ENCODE measurements at regions not wholly inside any gene's neighbourhood (a gene's known extent, or its start where the extent isn't known, plus 50 kb on each side); places are given as distances from the start of the nearest gene placed in this dataset.
A peak's percentile ranks its signal among the peaks of the same experiment; 100 is the strongest.

DNA sequence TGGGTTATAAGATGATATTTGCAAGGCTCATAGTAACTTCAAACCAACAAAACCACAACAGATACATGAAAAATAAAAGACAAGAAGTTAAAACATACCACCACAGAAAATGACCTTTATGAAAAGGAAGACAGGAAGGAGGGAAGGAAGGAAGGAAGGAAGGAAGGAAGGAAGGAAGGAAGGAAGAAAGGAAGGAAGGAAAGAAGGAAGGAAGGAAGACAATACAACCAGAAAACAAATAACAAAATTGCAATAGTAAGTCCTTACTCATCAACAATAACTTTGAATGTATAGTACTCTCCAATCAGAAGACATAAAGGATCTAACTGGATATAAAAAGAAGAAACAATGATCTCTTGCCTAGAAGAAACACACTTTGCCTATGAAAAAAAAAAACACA lies 287.4 kb upstream of the DCBLD2 start:
- FAIRE-seq = no peak
- no peak for DNase-seq (ENCODE audit: insufficient read length, low spot score)
- TF ChIP-seq POU2F2 (IDR thresholded peaks at IDR 0.05; ENCODE audit: low read depth, low read length) (no peak), POLR2A (IDR thresholded peaks at IDR 0.05; ENCODE audit: low read depth, low read length) (no peak), SPI1 (IDR thresholded peaks at IDR 0.05; ENCODE audit: low read depth, low read length) (no peak), PAX5 (IDR thresholded peaks at IDR 0.05; ENCODE audit: insufficient read depth, low read length, severe bottlenecking) (no peak), TAF1 (IDR thresholded peaks at IDR 0.05; ENCODE audit: low read depth, low read length) (no peak), POLR2AphosphoS5 (IDR thresholded peaks at IDR 0.05; ENCODE audit: low read depth, low read length) (no peak)

DNA sequence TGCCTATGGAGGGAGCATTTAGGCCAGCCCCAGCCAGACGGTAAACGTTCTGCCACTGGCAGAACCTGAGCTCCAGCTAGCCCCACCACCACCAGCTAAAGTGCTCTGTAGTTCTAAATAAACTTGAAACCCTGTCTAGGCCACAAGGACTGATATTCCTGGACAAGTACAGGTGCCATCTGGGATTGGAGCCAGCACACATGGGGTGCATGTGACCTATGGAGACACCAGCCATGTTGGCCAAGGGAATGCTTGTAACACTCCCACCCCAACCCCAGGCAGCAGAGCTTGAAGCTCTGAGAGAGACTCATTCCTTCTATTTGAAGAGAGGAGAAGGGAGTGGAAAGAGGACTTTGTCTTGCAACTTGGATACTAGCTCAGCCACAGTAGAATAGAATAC lies 284.5 kb upstream of the DCBLD2 start:
- DNase-seq (ENCODE audit: insufficient read length, low spot score) (no peak), FAIRE-seq (no peak)
- no peak for TF ChIP-seq PAX5 (IDR thresholded peaks at IDR 0.05; ENCODE audit: insufficient read depth, low read length, severe bottlenecking)
- TF ChIP-seq POU2F2 (IDR thresholded peaks at IDR 0.05; ENCODE audit: low read depth, low read length) = no peak
- no peak for TF ChIP-seq TAF1 (IDR thresholded peaks at IDR 0.05; ENCODE audit: low read depth, low read length)
- no peak for TF ChIP-seq SPI1 (IDR thresholded peaks at IDR 0.05; ENCODE audit: low read depth, low read length)
- no peak for TF ChIP-seq POLR2AphosphoS5 (IDR thresholded peaks at IDR 0.05; ENCODE audit: low read depth, low read length)
- no peak for TF ChIP-seq POLR2A (IDR thresholded peaks at IDR 0.05; ENCODE audit: low read depth, low read length)

DNA sequence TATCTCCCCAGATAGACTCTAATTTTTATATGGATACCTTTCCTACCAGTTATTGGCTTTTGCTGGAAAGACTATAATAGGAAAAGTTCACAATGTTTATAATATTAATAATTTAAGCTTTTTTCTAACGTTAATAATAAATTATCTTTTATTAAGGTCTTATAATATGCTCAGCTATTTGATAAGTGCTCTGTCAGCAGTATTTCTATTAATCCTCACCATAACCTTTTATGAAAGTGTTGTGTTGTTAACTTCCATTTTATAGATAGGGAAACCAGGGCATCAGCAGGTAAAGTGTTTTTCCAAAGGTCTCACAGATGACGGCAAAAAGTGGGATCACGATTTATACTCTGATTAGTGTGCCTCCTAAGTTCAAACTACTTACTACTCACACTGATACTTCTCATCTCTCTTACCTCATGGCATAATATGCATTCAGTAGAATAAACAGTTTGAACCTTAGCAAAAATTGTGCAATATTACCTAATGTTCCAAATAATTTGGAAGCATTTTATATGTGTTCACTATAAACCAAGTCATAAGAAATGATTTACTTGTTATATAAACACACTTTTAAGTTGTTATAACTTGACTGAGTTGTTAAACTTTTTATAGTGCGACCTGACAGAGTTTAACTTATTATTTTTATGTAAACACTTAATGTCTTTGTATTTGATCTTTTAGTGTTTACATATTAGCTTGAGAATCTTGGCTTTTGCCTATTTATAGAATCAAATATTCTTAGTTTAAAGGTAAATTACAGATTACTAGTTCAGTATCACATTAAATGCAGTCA lies 274.9 kb upstream of the DCBLD2 start:
- FAIRE-seq = no peak
- TF ChIP-seq PAX5 (IDR thresholded peaks at IDR 0.05; ENCODE audit: insufficient read depth, low read length, severe bottlenecking) (no peak), SPI1 (IDR thresholded peaks at IDR 0.05; ENCODE audit: low read depth, low read length) (no peak), TAF1 (IDR thresholded peaks at IDR 0.05; ENCODE audit: low read depth, low read length) (no peak), POU2F2 (IDR thresholded peaks at IDR 0.05; ENCODE audit: low read depth, low read length) (no peak), POLR2AphosphoS5 (IDR thresholded peaks at IDR 0.05; ENCODE audit: low read depth, low read length) (no peak), POLR2A (IDR thresholded peaks at IDR 0.05; ENCODE audit: low read depth, low read length) (no peak)
- DNase-seq (ENCODE audit: insufficient read length, low spot score) = no peak

GRCh38 chr3:99175276-99175812 lies 273.8 kb upstream of the DCBLD2 start:
- TF ChIP-seq POLR2AphosphoS5 (IDR thresholded peaks at IDR 0.05; ENCODE audit: low read depth, low read length) = no peak
- DNase-seq (ENCODE audit: insufficient read length, low spot score) (no peak), FAIRE-seq (no peak)

- peak; percentile 3 for DNase-seq (ENCODE audit: insufficient read length, low spot score)
- TF ChIP-seq SPI1 (IDR thresholded peaks at IDR 0.05; ENCODE audit: low read depth, low read length) = no peak
- TF ChIP-seq POU2F2 (IDR thresholded peaks at IDR 0.05; ENCODE audit: low read depth, low read length) = no peak
- TF ChIP-seq POLR2A (IDR thresholded peaks at IDR 0.05; ENCODE audit: low read depth, low read length) = no peak
- no peak for TF ChIP-seq POLR2AphosphoS5 (IDR thresholded peaks at IDR 0.05; ENCODE audit: low read depth, low read length)
- peak; percentile 47 for FAIRE-seq
Observed at GRCh38 chr3:99172736-99173657, 271.5 kb upstream of the DCBLD2 start.

GRCh38 chr3:99171800-99172199 lies 270.3 kb upstream of the DCBLD2 start:
- no peak for FAIRE-seq

DNA sequence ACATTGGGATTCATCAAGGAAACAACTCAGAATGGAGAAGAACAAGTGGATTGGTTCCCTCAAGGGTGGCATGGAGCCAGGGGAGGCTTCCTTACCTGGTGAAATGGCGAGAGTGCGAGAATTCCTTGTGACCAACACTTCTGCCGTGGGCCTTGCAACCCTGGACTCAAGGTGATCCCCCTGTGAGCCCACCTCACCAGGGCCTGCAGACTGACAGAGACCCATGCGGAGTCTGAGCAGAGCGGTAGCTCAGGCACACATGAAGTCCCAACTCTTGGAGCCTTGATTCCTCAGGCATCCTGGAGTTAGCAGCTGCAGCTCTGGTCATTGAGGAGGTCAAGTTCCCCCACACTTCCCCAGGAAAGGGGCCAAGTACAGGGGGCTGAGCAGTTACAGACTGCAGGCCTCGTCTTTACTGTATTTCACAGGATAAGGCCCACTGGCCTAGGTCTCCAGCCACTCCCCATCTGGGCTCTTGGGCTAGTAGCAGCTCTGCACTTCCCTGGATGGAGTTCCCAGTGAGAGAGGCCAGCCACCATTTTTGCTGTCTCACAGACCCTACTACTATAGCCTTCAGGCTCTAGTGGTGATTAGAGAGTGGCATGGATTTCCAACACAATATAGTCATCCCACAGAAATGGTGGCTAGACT lies 269.5 kb upstream of the DCBLD2 start:
- no peak for DNase-seq (ENCODE audit: insufficient read length, low spot score)
- no peak for FAIRE-seq
- TF ChIP-seq TAF1 (IDR thresholded peaks at IDR 0.05; ENCODE audit: low read depth, low read length) (no peak), POLR2A (IDR thresholded peaks at IDR 0.05; ENCODE audit: low read depth, low read length) (no peak), SPI1 (IDR thresholded peaks at IDR 0.05; ENCODE audit: low read depth, low read length) (no peak), POLR2AphosphoS5 (IDR thresholded peaks at IDR 0.05; ENCODE audit: low read depth, low read length) (no peak), POU2F2 (IDR thresholded peaks at IDR 0.05; ENCODE audit: low read depth, low read length) (no peak), PAX5 (IDR thresholded peaks at IDR 0.05; ENCODE audit: insufficient read depth, low read length, severe bottlenecking) (no peak)

More at GRCh38 chr3:99171800-99172199, 270.3 kb upstream of the DCBLD2 start:
- no peak for TF ChIP-seq PAX5 (IDR thresholded peaks at IDR 0.05; ENCODE audit: insufficient read depth, low read length, severe bottlenecking)
- no peak for TF ChIP-seq POLR2A (IDR thresholded peaks at IDR 0.05; ENCODE audit: low read depth, low read length)
- no peak for TF ChIP-seq SPI1 (IDR thresholded peaks at IDR 0.05; ENCODE audit: low read depth, low read length)
- no peak for TF ChIP-seq TAF1 (IDR thresholded peaks at IDR 0.05; ENCODE audit: low read depth, low read length)
- no peak for TF ChIP-seq POLR2AphosphoS5 (IDR thresholded peaks at IDR 0.05; ENCODE audit: low read depth, low read length)
- no peak for DNase-seq (ENCODE audit: insufficient read length, low spot score)

- TF ChIP-seq POU2F2 (IDR thresholded peaks at IDR 0.05; ENCODE audit: low read depth, low read length) = no peak
- TF ChIP-seq TAF1 (IDR thresholded peaks at IDR 0.05; ENCODE audit: low read depth, low read length) = no peak
- TF ChIP-seq POLR2AphosphoS5 (IDR thresholded peaks at IDR 0.05; ENCODE audit: low read depth, low read length) = no peak
- TF ChIP-seq POLR2A (IDR thresholded peaks at IDR 0.05; ENCODE audit: low read depth, low read length) = no peak
- no peak for TF ChIP-seq PAX5 (IDR thresholded peaks at IDR 0.05; ENCODE audit: insufficient read depth, low read length, severe bottlenecking)
- TF ChIP-seq SPI1 (IDR thresholded peaks at IDR 0.05; ENCODE audit: low read depth, low read length) = no peak
- DNase-seq (ENCODE audit: insufficient read length, low spot score) (no peak), FAIRE-seq (no peak)
Observed at GRCh38 chr3:99167071-99167470, 265.6 kb upstream of the DCBLD2 start.

- FAIRE-seq (no peak), DNase-seq (ENCODE audit: insufficient read length, low spot score) (no peak)
- TF ChIP-seq TAF1 (IDR thresholded peaks at IDR 0.05; ENCODE audit: low read depth, low read length) (no peak), POLR2AphosphoS5 (IDR thresholded peaks at IDR 0.05; ENCODE audit: low read depth, low read length) (no peak), SPI1 (IDR thresholded peaks at IDR 0.05; ENCODE audit: low read depth, low read length) (no peak), POU2F2 (IDR thresholded peaks at IDR 0.05; ENCODE audit: low read depth, low read length) (no peak), POLR2A (IDR thresholded peaks at IDR 0.05; ENCODE audit: low read depth, low read length) (no peak), PAX5 (IDR thresholded peaks at IDR 0.05; ENCODE audit: insufficient read depth, low read length, severe bottlenecking) (no peak)
Observed at GRCh38 chr3:99163314-99163713, 261.8 kb upstream of the DCBLD2 start.
